C4-2B (cell line): ENCODE measurements at regions not wholly inside any gene's neighbourhood (a gene's known extent, or its start where the extent isn't known, plus 50 kb on each side); places are given as distances from the start of the nearest gene placed in this dataset.

ENCODE experiments used
- CTCF ChIP-seq: fragments of 450-650 bp; conservative IDR thresholded peaks from 2 replicates; pipeline ENCODE4 v1.5.1; 2017; ENCODE audit warnings: mild to moderate bottlenecking
- ZFX ChIP-seq: fragments of 450-650 bp; IDR thresholded peaks from 2 replicates; pipeline ENCODE4 v1.6.1; 2017

- TF ChIP-seq CTCF: no peak
- no peak for TF ChIP-seq ZFX
Measured at GRCh38 chr18:22490429-22490846, 72.7 kb upstream of the CTAGE1 start.
